Pancreas (tissue), 10 donors: ENCODE measurements at regions not wholly inside any gene's neighbourhood (a gene's known extent, or its start where the extent isn't known, plus 50 kb on each side); places are given as distances from the start of the nearest gene placed in this dataset.
A peak's percentile ranks its signal among the peaks of the same experiment; 100 is the strongest.

Source experiments
- ATAC-seq, 4 donors: fragments of 200-7000 bp; cut with Tn5 transposase; one replicate each; pipeline versions ENCODE4 v1.8.0 to v1.9.1; 2020; ENCODE audit warnings: mild to moderate bottlenecking in 4 of 4, moderate library complexity in 4 of 4
- DNase-seq, 6 donors: peaks; one replicate each; pipeline ENCODE4 v3.0.0-alpha.2; 2020
- FAIRE-seq: peaks from 2 replicates; lab custom pipeline; 2012; peaks lifted over from hg19 to GRCh38; lab: Jason Lieb, UNC
- H3K27ac ChIP-seq, 4 donors: fragments of 200-600 bp; sonication (generic); 1 replicate in 3 of 4; 2 replicates in 1 of 4; pipeline versions ENCODE4 v1.5.0 to v1.8.0; 2020
- H3K27me3 ChIP-seq, 4 donors: fragments of 200-600 bp; one replicate each; pipeline ENCODE4 v1.8.0; 2021
- H3K36me3 ChIP-seq, 3 donors: fragments of 200-600 bp; sonication (generic) in 1 of 3; one replicate each; pipeline versions ENCODE4 v1.5.0 to v1.8.0; 2020 to 2021
- H3K4me1 ChIP-seq, 3 donors: fragments of 200-600 bp; one replicate each; pipeline ENCODE4 v1.8.0; 2021
- H3K4me3 ChIP-seq, 4 donors: fragments of 200-600 bp; sonication (generic) in 2 of 4; one replicate each; pipeline versions ENCODE4 v1.5.0 to v1.8.0; 2020 to 2021
- H3K9me3 ChIP-seq, 4 donors: fragments of 200-600 bp; one replicate each; pipeline ENCODE4 v1.8.0; 2021
- CTCF ChIP-seq, 4 donors: fragments of 200-600 bp; sonication (generic) in 3 of 4; IDR thresholded peaks; one replicate each; pipeline versions ENCODE4 v1.5.0 to v1.8.0; 2021; ENCODE audit warnings: antibody characterized with exemption in 4 of 4
- WGBS, 2 donors: extraction: QIAGEN DNeasy Blood & Tissue Kit; methylation state at CpG; one replicate each; pipeline ENCODE4 v1.1.7; 2013; 5-methylcytosine and 5-hydroxymethylcytosine counted together
- intact Hi-C, 3 donors: fragments of 100-400 bp; cut with DNase I; formaldehyde crosslinking; loops; one replicate each; pipeline versions ENCODE4 v1.11.1 to v1.14.2; 2022
- donor health status: healthy with polysubstance abuse.
- donor health status: DM: no; HTN: no; CAD: no; lungs with moderate emphysema.
- donor health status: DM: no; HTN: no; CAD: no.
- donor health status: control.
- donor health status: control.
- donor health status: Bipolar disorder and iron deficiency.
- donor health status: DM: yes; HTN: yes; CAD: no.
- donor health status: DM: no; HTN: no; CAD: no.
- donor health status: DM: no; HTN: no; CAD: no.
- donor health status: DM: yes; HTN: yes; CAD: no.

- H3K9me3 ChIP-seq, result no peaks in the 10 kb centered on the region
- no peaks in the 10 kb centered on the region for H3K36me3 ChIP-seq
- intact Hi-C loops, result no loop called here
- no peak for TF ChIP-seq CTCF (IDR thresholded peaks at IDR 0.05)
- no peak overlapping the region for H3K27ac ChIP-seq
- DNase-seq (no peak), ATAC-seq (no peak), FAIRE-seq (no peak)
- 9 to 18% methylated on average over 1 of the region's 1 CpG for WGBS, 2 donors
- peaks cover 0 to 11% (median 10%) of the 10 kb centered on the region in 3 donors for H3K4me1 ChIP-seq
- H3K27me3 ChIP-seq, result no peaks in the 10 kb centered on the region
- H3K4me3 ChIP-seq, result no peak overlapping the region
These were observed 165.6 kb downstream of the SIPA1L2 start for GRCh38 chr1:232464325-232464724.

GRCh38 chr1:232463225-232463624, 166.7 kb downstream of the SIPA1L2 start:
- Histone ChIP-seq H3K27ac (no peak overlapping the region), H3K27me3 (no peaks in the 10 kb centered on the region), H3K9me3 (no peaks in the 10 kb centered on the region), H3K4me3 (no peak overlapping the region), H3K36me3 (no peaks in the 10 kb centered on the region), H3K4me1 (peaks cover 0 to 11% (median 10%) of the 10 kb centered on the region in 3 donors)
- intact Hi-C loops, result no loop called here
- WGBS, 2 donors, result 73 to 79% methylated on average over 3 of the region's 3 CpGs
- ATAC-seq (no peak), FAIRE-seq (no peak), DNase-seq (no peak)
- TF ChIP-seq CTCF (IDR thresholded peaks at IDR 0.05), result no peak

- TF ChIP-seq CTCF (IDR thresholded peaks at IDR 0.05), result no peak
- no peaks in the 10 kb centered on the region for H3K9me3 ChIP-seq
- DNase-seq (no peak), ATAC-seq (no peak), FAIRE-seq (no peak)
- H3K4me3 ChIP-seq, result no peak overlapping the region
- no peaks in the 10 kb centered on the region for H3K27me3 ChIP-seq
- H3K27ac ChIP-seq, result no peak overlapping the region
- H3K36me3 ChIP-seq, result no peaks in the 10 kb centered on the region
- intact Hi-C loops, result no loop called here
- 74 to 87% methylated on average over 4 of the region's 4 CpGs for WGBS, 2 donors
- peaks cover 0 to 16% (median 10%) of the 10 kb centered on the region in 3 donors for H3K4me1 ChIP-seq
These were observed 167.7 kb downstream of the SIPA1L2 start for GRCh38 chr1:232462213-232462612.

DNA sequence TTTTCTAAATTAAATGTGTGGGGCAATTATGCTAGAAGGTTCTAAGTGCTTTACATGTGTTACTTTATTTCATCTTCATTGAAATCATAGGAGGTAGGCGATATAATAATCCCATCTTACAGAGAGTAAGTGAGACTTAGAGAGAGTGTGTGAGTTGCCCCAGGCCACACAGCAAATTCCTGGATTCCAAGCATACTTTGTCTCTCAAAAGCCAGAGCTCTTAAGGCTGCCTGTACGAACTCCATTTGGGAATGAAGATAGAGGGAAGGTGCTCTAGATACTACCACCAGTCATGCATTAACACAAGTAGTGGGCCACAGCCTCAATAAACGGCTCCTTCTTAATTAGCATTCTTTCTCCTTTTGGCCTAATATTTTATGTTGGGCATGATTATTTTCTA, 170.1 kb downstream of the SIPA1L2 start:
- DNase-seq (no peak), FAIRE-seq (no peak), ATAC-seq (peak in 1 of 4 donors; percentile 17)
- Histone ChIP-seq H3K27ac (no peak overlapping the region), H3K36me3 (no peaks in the 10 kb centered on the region), H3K4me3 (no peak overlapping the region), H3K4me1 (peaks cover 0 to 16% (median 10%) of the 10 kb centered on the region in 3 donors), H3K9me3 (no peaks in the 10 kb centered on the region), H3K27me3 (no peaks in the 10 kb centered on the region)
- intact Hi-C loops, result no loop called here
- no peak for TF ChIP-seq CTCF (IDR thresholded peaks at IDR 0.05)
- WGBS, 2 donors, result 63 to 75% methylated on average over 3 of the region's 3 CpGs

- H3K4me3 ChIP-seq, result no peak overlapping the region
- no peak overlapping the region for H3K27ac ChIP-seq
- no peak for TF ChIP-seq CTCF (IDR thresholded peaks at IDR 0.05)
- intact Hi-C loops, result no loop called here
- H3K36me3 ChIP-seq, result no peaks in the 10 kb centered on the region
- no peak for ATAC-seq
- peaks cover 0 to 12% (median 6%) of the 10 kb centered on the region in 3 donors for H3K4me1 ChIP-seq
- no peak for DNase-seq
- H3K9me3 ChIP-seq, result no peaks in the 10 kb centered on the region
- H3K27me3 ChIP-seq, result no peaks in the 10 kb centered on the region
- no peak for FAIRE-seq
- 74 to 85% methylated on average over 4 of the region's 4 CpGs for WGBS, 2 donors
These were observed 170.8 kb downstream of the SIPA1L2 start for GRCh38 chr1:232459087-232459486.
